Right kidney (tissue), 1 donor: ENCODE measurements at regions not wholly inside any gene's neighbourhood (a gene's known extent, or its start where the extent isn't known, plus 50 kb on each side); places are given as distances from the start of the nearest gene placed in this dataset.
"Not testable (repeated sequence)": the region's sequence is repeated elsewhere in the genome, so short reads cannot be mapped to it uniquely, and the experiment has no call there.

Experiments used
- DNase-seq: peaks from one replicate; pipeline ENCODE4 v3.0.0-alpha.2; 2016

DNA sequence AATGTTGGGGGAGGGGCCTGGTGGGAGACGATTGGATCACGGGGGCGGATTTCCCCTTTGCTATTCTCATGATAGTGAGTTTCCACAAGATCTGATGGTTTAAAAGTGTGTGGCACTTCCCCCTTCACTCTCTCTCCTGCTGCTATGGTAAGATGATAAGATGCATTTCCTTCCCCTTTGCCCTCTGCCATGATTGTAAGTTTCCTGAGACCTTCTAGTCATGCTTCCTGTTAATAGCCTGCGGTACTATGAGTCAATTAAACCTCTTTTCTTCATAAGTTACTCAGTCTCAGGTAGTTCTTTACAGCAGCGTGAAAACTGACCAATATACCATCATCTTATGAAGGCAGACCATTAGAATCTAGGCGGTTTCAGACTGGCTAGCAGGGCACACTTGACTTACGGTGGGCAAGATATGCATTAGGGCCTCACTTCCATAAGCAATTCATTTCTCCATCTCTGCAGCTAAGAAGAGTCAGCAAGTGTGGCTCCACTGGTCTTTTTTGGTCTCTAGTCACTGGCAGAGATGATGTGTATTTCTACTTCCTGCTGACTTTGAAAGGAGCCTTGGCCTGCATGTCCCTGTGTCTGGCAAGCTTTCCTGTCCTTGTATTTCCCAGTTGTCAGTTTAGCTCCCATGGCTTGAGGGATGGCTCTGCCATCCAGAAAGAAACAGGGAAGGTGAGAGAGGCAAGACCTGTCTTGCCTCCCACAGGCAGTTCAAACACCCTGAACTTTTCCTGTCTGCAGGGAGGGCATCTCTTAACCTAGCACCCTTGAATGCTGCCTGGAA is 109.0 kb upstream of the ADAMTS9 start:
- DNase-seq: no peak

DNA sequence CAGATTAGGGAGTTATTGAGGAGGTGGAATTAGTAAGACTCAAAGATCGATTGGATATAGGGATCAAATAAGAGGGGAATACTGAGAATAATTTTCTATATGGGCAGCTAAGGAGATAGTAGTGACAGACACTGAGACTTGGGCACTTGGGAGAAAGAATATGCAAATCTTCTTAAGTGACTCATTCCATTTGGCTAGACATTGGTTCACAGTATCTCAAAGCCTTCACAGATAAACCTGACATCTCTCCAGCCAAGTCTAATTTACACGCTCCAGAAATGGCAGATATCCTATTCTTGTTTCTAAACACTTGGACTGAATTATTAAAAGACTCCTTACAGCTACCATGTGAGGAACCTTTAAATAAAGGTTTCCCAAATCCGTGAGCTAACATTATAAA is 104.6 kb upstream of the ADAMTS9 start:
- DNase-seq: no peak

DNA sequence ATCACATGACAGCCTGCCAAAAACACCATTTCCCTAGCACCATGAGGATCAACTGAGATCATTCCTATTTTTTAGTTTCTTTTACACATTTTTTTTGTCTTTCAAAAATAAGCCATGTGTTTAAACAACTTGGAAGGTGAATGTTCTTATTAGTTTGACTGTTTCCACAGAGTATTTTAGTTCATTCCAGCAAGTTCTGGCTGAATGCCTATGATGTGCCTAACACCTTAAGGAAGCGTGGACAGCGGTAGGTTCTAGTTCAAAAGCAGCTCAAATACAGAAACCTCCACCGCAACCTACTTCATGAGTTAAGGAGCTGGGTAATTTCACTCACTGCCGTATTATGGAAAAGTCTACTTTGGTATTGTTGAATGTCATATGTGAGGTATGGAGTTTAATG is 101.3 kb upstream of the ADAMTS9 start:
- DNase-seq: no peak

DNA sequence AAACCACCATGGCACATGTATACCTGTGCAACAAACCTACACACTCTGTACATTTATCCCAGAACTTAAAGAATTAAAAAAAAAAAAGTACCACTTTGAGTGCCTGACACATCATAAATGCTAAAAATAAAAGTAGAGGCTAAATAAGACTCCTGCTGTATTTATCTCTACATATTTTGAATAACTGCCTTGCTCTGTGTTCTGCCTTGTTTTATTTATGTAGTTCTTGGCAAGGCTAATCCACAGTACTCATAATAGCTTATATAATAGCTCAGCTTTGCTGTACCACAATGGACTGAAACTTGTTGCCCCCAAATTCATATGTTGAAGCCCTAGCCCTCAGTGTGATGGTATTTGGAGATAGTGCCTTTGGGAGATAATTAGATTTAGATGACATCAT is 95.4 kb upstream of the ADAMTS9 start:
- no peak for DNase-seq

DNA sequence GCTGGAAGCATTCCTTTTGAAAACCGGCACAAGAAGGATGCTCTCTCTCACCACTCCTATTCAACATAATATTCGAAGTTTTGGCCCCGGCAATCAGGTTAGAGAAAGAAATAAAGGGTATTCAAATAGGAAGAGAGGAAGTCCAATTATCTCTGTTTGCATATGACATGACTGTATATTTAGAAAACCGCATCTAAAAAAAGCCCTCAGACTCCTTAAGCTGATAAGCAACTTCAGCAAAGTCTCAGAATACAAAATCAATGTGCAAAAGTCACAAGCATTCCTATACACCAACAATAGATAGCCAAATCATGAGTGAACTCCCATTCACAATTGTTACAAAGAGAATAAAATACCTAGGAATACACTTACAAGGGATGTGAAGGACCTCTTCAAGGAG is 93.1 kb upstream of the ADAMTS9 start:
- DNase-seq: not testable (repeated sequence)

DNA sequence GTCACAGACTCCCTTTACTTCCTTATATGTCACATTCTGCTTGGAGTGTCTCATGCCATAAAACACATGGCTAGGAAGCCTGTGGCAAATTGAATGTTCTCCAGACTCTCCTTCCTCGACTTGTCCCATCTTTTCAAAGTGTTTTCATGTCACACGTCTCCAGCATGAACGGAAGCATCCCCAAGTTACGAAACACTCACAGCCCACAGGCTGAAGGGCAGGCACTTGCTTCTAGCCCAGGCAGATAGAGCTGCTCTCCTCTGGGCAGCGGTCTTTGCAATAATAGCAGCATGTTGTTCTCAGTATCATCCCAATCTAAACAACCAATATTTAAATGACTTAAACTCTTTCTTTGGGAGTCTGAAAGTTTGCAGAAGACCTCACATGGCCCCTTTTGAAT is 85.3 kb upstream of the ADAMTS9 start:
- DNase-seq: no peak

DNA sequence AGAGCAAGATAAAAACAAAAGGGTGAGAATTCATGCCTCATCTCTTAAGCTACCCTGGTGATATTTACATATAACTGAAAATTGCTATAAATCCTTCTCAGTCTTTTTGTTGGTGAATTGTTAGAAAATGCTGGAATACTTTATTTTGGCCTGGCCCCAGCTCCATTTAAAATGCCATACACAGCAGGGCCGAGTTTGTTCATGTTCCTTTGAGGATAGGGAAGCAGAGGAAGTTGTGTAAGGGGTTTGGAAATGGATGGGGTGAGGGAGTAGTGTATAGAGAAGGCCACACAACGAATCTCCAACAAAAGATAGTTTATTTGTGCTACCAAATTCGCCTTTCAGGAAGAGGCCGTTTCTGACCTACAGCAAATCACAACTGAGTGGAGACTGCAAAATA is 78.6 kb upstream of the ADAMTS9 start:
- no peak for DNase-seq

DNA sequence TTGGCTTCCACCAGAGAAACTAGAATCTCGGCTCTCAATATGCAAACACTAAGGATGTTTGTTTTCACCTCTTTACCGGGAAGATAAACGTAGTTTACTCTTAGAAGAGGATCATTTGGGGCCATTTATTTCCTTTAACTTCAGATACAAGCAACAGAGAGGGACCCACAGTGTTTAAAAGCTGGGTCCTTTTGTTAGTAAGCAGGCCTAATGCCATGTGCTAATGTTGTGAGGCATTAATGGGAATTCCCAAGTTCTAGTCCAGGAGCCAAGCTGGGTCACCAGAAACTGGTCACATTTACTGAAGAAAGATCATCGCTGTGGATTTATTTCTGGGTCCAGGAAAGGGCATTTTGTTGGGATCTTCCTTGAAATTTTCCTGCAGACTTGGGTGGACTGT is 78.1 kb upstream of the ADAMTS9 start:
- DNase-seq: no peak

DNA sequence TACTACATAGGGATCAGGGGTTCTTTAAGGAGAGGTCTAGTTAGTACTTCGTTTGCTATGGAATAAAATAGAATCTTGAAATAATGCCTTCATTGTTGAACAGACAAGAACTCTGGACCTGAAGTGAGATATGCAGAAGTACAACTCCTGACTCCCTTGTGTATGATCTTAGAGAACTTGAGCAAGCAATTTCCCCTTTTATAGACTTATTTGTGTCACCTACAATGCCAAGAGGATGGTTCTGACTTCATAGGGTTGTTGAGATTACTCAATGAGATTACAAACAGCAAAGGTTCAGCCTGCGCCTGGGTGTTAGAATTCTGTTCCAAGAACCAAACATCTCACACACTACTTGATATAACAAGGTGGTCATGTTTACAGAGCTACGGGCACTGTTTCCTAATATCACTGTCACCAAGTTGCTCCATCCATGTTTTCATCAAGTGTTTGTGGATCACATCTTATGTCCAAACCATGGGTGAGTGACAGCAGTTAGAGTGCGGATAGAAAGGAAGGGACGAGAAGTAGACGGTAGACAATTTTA is 76.7 kb upstream of the ADAMTS9 start:
- DNase-seq: no peak

DNA sequence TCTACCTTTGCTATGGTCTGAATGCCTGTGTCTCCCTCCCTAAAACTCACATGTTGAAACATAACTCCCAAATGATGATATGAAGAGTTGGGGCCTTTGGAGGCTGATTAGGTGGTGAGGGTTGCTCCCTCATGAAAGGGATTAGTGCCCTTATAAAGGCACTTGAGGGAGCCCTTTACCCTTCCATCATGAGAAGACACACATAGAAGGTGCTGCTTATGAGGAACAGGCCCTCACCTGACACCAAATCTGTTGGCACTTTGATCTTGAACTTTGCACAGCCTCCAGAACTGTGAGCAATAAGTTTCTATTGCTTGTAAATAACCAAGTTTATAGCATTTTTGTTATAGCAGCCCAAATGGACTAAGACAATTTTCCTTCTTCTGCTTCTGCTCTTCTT is 76.2 kb upstream of the ADAMTS9 start:
- DNase-seq: no peak

DNA sequence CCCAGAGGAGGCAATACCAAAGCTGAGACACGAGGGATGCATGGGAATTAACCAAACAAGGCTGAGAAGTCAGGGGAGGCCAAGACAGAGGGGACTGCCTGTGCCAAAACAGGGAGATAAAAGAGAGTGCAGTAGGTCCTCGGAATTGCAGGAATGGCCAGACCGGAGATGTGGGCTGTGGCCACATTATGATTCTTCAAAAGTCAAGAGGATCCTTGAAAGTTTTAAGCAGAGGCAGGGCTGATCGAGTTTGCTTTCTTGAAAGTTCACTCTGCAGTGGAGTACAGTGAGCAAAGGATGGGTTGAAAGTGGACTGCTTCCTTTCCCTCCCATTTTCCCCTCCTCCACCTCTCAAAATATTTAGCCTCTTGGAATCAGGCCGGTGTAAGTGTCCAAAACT is 73.9 kb upstream of the ADAMTS9 start:
- DNase-seq: no peak

DNA sequence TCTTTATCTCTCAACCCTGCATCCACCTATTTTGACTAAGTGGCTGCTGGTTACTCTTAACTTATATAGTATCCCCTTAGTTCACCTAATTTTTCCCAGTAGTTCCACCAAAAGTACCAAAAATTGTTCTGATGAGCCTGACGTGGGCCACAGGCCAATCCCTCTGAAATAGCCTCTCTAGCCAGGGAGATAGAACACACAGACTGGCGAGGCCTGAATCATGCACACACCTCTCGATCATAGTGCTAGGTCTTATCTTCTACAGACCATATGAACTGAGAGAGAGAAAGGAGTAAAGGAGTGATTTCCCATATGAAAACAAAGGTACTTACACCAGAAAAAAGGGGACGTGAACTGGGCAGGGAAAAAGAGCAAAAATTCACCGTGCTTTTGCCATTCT is 72.5 kb upstream of the ADAMTS9 start:
- DNase-seq: no peak

DNA sequence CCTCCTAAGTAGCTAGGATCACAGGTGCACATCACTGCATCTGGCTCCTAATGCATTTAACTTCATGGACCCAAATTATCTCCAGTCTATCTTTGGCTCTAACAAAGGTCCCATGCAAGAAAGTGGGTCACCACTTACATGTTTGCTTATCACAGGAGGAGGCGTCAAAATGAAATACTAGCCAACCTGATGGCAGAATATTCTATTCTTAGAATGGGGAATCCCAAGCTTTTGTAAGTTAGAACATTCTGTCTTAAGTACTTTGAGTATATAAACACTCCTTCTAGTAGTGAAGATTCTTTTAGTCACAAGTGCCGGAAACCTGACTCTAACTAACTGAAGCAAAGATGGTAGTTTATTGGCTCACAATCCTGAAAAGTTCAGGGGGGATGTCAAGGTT is 72.0 kb upstream of the ADAMTS9 start:
- no peak for DNase-seq

DNA sequence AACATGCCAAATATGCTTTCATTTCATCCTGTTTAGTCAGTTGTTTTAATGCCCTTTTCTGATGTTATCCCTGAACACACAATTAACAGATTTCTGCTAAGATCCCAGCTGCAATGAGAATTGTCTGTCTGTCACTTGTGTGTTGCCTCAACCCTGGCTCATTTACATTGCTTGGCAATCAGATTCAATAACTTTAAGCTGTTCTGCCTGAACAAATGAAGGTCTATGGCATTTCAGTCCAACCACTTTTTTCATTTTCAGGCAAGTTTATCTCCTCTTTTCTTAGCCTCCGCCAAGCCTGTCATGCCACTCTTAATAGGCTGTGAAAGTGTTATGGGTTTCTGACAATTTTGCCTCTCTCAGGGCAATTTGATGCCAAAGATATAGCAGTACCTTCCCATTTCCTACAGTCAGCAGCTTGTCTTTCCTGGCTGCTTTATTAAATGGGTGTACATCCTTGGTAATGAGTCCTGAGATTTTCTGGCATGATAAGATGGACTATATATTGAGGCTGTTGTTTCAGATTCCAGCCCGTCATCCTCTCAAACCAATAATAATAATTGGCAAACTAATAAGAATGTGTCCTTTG is 68.7 kb upstream of the ADAMTS9 start:
- DNase-seq: no peak

DNA sequence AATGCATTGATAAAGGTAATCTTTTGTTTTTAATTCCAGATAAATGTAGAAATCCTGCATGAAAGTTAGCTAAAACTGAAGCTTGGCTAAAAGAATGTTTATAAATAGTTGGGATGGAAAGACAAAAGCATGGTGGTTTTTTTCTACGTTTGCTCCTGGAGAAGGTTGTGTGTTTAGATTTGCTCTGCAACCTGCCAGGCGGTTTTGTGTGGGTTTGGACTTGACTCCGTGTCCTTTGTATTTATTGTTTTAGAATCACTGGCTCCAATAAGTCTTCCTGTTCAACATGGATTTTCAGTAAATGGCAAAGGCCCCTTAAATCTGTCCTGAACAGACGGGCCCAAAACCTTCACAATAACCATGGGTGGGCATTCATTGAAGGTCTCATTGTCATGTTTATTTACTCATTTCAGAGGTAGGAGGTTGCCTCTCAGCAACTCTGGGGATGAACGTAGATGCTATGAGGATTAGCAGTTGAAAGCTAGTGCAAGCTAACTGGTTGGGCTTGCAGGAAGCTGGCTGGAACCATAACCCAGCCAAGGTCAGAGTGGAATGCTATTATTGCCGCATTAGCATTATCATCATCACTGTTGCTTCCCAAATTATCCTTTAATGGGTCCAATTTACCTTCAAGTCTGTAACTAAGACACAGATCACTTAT is 60.6 kb upstream of the ADAMTS9 start:
- DNase-seq: no peak

DNA sequence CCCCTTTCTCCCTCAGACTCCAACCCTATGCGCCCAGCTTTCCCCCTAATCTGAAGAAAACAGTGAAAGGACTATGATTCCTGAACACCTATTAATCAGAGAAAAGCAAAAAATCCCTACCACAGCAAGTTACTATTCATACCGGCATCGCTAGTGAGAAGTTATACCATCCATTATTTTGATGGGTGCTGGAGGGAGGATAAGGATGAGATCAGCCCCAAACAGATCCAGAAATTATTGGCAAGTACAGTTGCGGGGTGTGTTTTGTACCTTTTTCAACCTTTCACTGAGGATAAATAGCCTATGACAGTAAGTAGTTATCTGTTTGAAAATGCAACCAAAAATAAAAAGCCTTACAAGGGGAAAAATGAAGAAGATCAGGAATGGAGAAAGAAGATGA is 59.9 kb upstream of the ADAMTS9 start:
- no peak for DNase-seq

DNA sequence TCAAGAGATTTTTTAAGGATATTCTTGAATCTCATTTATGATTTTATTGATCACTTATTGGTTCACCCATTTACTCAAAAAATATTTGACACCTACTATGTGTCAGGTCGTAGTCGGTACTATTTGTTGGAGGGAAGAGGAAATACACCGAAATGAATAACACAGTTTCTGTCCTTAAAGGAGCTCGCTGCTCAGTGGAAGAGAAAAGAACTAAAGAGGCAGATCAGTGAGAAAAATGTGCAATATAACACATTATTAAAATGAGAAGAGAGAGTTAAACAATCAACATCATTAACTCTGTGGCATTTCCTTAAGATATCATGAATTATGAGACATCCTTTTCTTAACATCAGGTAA is 56.1 kb upstream of the ADAMTS9 start:
- DNase-seq: no peak

DNA sequence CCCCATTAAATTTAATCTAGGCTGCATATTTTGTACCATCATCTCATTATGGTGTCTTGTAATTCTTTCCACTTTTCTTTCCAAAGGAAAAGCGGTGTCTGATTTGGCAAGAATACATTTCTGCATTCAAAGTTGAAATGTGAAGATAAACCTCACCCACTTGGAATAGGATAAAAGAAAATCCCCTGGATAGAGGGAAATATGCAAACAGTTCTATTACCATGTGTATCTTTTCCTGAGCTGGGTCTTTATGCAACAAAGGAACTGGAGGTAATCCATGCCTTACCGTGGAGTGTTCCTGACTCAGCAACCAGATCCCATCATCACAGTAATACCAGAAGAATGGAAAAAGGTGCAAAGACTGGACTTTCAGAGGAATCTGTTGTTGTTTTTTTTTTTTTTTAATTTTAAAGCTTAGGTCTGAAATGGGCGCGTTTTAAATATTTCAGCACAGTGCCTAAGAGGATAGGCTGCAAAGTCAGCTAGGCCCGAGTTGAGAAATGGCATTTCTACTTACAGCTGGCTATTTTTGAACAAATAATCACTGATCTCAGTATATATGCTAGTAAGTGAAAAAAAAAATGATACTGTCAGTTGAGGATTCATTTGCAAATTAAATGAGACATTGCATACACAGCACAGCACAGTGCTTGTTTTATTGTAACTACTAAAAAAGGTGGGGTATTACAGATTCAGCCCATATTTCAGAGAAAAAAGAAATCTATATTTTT is 55.5 kb upstream of the ADAMTS9 start:
- DNase-seq: no peak

DNA sequence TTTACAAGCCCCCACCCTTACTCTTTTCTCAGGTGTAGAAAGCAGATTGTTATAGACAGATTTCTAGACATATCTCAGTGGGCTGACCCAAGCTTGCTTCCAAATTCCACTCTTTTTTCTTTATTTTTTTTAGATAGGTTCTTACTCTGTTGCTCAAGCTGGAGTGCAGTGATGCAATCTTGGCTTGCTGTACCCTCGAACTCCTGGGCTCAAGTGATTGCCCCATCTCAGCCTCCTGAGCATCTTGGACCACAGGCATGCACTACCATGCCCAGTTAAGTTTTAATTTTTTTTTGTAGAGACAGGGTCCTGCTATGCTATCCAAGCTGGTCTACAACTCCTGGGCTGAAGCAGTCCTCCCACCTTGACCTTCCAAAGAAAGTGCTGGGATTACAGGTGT is 53.5 kb upstream of the ADAMTS9 start:
- DNase-seq: no peak

DNA sequence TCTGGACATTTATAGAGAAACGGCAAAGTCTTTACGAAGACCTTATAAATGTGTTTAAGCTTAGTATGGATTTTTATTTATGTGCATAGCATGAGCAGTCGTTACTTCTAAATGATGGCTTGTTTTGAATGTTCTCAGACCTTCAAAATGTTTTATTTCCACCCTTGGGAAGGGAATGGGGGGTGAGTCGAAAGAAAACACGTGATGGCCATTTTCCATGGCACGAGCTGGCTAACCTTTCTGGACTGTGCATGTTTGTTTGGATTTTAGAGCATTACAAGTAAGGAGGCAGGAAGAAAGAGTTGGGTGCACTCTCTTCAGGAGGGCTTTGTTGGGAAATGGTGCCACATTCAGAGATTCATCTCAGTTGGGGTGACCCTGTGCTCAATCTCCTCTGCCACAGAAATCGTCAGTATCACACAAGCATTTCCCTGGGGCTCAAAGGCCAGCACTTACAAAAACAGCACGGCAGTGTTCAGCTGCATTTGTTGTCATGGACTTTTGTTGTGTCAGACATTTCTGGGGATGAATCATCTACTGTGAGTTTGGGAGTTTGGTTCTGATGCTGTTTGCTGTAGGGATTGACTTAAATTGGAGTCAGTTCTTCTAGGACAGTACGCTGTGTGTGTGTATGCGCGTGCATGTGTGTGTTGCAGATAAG is 52.3 kb upstream of the ADAMTS9 start:
- no peak for DNase-seq
